ENCODE measurements at regions not wholly inside any gene's neighbourhood (a gene's known extent, or its start where the extent isn't known, plus 50 kb on each side); places are given as distances from the start of the nearest gene placed in this dataset.

DNA sequence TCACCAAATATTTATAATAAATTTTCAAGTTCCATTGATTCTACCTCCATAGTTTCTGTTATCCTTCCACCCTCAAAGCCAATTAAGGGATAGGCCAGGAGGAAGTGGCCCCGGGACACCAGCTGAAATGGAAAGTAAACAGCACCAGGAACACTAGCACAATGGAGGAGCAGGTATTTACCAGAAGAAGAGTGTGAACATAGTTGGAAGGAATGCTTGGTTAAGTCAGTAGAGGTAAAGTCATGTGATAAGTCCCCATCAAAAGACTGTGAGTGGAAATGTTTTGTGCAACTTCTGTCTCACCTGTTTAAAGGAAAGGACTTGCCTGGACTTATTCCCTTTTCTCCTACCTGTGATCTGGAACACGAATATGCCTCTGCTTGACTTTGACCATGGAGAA is 146.7 kb upstream of the RAI14 start:
- no peaks in the 10 kb centered on the region for H3K27me3 ChIP-seq (ENCODE audit: insufficient read depth, low read length)
- no peaks in the 10 kb centered on the region for H3K9me2 ChIP-seq (ENCODE audit: low read depth, low read length)
- H4K20me1 ChIP-seq (ENCODE audit: insufficient read depth, low read length) = no peaks in the 10 kb centered on the region
- H3K9ac ChIP-seq (ENCODE audit: low read length) = no peak overlapping the region
- no peak overlapping the region for H3K4me2 ChIP-seq (ENCODE audit: low read length)
- H3K79me2 ChIP-seq (ENCODE audit: insufficient read depth, low read length) = no peaks in the 10 kb centered on the region
- H3K27ac ChIP-seq (ENCODE audit: low read depth, low read length, poor library complexity, severe bottlenecking) = no peak overlapping the region
- TF ChIP-seq EZH2 (IDR thresholded peaks at IDR 0.05; ENCODE audit: borderline replicate concordance, low read length) = no peak
- TF ChIP-seq, protein P1, sequence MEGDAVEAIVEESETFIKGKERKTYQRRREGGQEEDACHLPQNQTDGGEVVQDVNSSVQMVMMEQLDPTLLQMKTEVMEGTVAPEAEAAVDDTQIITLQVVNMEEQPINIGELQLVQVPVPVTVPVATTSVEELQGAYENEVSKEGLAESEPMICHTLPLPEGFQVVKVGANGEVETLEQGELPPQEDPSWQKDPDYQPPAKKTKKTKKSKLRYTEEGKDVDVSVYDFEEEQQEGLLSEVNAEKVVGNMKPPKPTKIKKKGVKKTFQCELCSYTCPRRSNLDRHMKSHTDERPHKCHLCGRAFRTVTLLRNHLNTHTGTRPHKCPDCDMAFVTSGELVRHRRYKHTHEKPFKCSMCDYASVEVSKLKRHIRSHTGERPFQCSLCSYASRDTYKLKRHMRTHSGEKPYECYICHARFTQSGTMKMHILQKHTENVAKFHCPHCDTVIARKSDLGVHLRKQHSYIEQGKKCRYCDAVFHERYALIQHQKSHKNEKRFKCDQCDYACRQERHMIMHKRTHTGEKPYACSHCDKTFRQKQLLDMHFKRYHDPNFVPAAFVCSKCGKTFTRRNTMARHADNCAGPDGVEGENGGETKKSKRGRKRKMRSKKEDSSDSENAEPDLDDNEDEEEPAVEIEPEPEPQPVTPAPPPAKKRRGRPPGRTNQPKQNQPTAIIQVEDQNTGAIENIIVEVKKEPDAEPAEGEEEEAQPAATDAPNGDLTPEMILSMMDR (IDR thresholded peaks at IDR 0.05; ENCODE audit: low read length) = no peak
- no peaks in the 10 kb centered on the region for H3F3A ChIP-seq (ENCODE audit: insufficient read depth, low read length)
- no peaks in the 10 kb centered on the region for H3K36me3 ChIP-seq (ENCODE audit: insufficient read depth, low read length)
- no peak overlapping the region for H2AFZ ChIP-seq (ENCODE audit: low read length)
- no peaks in the 10 kb centered on the region for H3K4me1 ChIP-seq (ENCODE audit: insufficient read depth, low read length, severe bottlenecking)
- H3K9me3 ChIP-seq (ENCODE audit: low read length) = no peaks in the 10 kb centered on the region
- no peak overlapping the region for H3K4me3 ChIP-seq (ENCODE audit: low read depth, low read length, poor library complexity, severe bottlenecking)

DNA sequence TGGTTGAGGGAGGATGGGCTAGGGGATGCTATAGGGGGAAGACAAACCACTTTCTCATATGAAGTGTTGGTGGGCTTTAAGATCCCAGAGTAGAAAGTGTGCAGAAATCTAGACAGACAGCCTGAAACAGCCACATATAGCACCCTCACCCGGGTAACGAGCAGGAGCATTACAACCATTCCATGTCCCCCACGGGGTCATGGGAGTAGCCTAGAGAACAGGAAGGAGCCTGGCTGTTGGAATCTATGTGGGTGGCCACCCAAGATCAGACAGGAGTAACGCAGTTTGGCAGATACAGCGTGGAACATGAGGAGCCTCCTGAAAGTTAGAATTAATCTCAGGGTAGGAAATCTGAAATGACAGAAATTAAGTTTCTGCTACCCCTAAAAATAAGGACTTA is 146.1 kb upstream of the RAI14 start:
- Histone ChIP-seq H3K4me1 (ENCODE audit: insufficient read depth, low read length, severe bottlenecking) (no peaks in the 10 kb centered on the region), H3K9ac (ENCODE audit: low read length) (no peak overlapping the region), H3K4me2 (ENCODE audit: low read length) (no peak overlapping the region), H3K79me2 (ENCODE audit: insufficient read depth, low read length) (no peaks in the 10 kb centered on the region), H3K27me3 (ENCODE audit: insufficient read depth, low read length) (no peaks in the 10 kb centered on the region), H3K36me3 (ENCODE audit: insufficient read depth, low read length) (no peaks in the 10 kb centered on the region), H2AFZ (ENCODE audit: low read length) (no peak overlapping the region), H3K9me3 (ENCODE audit: low read length) (no peaks in the 10 kb centered on the region), H3K9me2 (ENCODE audit: low read depth, low read length) (no peaks in the 10 kb centered on the region), H4K20me1 (ENCODE audit: insufficient read depth, low read length) (no peaks in the 10 kb centered on the region), H3K4me3 (ENCODE audit: low read depth, low read length, poor library complexity, severe bottlenecking) (no peak overlapping the region), H3K27ac (ENCODE audit: low read depth, low read length, poor library complexity, severe bottlenecking) (no peak overlapping the region), H3F3A (ENCODE audit: insufficient read depth, low read length) (no peaks in the 10 kb centered on the region)
- TF ChIP-seq EZH2 (IDR thresholded peaks at IDR 0.05; ENCODE audit: borderline replicate concordance, low read length) = no peak
- TF ChIP-seq, protein P1 (IDR thresholded peaks at IDR 0.05; ENCODE audit: low read length) = no peak

DNA sequence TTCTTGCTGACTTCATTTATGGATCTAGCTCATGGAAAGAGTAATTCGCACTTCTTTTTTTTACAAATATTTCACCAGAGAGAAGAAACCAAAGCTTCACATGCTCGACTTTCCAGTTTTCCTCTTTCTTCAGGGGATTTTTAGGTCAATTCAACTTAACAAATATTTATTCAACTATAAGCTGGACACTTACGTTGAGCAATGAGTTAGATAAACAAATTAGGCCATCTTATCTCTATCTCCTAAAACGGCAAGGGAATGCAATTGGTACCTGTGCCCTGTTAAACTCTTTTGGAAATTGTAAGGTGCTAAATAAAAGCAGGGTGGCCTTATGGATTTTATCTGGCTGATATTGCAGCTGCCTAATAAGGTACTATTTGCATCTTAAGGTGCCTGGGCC is 145.1 kb upstream of the RAI14 start:
- no peak overlapping the region for H2AFZ ChIP-seq (ENCODE audit: low read length)
- H3K4me3 ChIP-seq (ENCODE audit: low read depth, low read length, poor library complexity, severe bottlenecking) = no peak overlapping the region
- H3K79me2 ChIP-seq (ENCODE audit: insufficient read depth, low read length) = no peaks in the 10 kb centered on the region
- no peaks in the 10 kb centered on the region for H3K36me3 ChIP-seq (ENCODE audit: insufficient read depth, low read length)
- H3K4me2 ChIP-seq (ENCODE audit: low read length) = no peak overlapping the region
- TF ChIP-seq EZH2 (IDR thresholded peaks at IDR 0.05; ENCODE audit: borderline replicate concordance, low read length) = no peak
- TF ChIP-seq, protein P1 (IDR thresholded peaks at IDR 0.05; ENCODE audit: low read length) = no peak
- no peaks in the 10 kb centered on the region for H4K20me1 ChIP-seq (ENCODE audit: insufficient read depth, low read length)
- H3K27ac ChIP-seq (ENCODE audit: low read depth, low read length, poor library complexity, severe bottlenecking) = no peak overlapping the region
- H3K9ac ChIP-seq (ENCODE audit: low read length) = no peak overlapping the region
- H3K9me3 ChIP-seq (ENCODE audit: low read length) = no peaks in the 10 kb centered on the region
- H3F3A ChIP-seq (ENCODE audit: insufficient read depth, low read length) = no peaks in the 10 kb centered on the region
- no peaks in the 10 kb centered on the region for H3K4me1 ChIP-seq (ENCODE audit: insufficient read depth, low read length, severe bottlenecking)
- no peaks in the 10 kb centered on the region for H3K27me3 ChIP-seq (ENCODE audit: insufficient read depth, low read length)
- no peaks in the 10 kb centered on the region for H3K9me2 ChIP-seq (ENCODE audit: low read depth, low read length)

All from OCI-LY1 (cell line).